Fibroblast of lung (primary cell): ENCODE measurements at regions not wholly inside any gene's neighbourhood (a gene's known extent, or its start where the extent isn't known, plus 50 kb on each side); places are given as distances from the start of the nearest gene placed in this dataset.

ENCODE experiments used
- DNase-seq, 2 donors: peaks; one replicate each; pipeline versions ENCODE4 v3.0.0 to v3.0.0-alpha.2; 2010; ENCODE audit warnings: low read depth in 2 of 2
- H2AFZ ChIP-seq: 2 replicates; pipeline ENCODE4 v1.5.1; 2012; ENCODE audit warnings: low read length, control low read depth, inconsistent platforms
- H3K27ac ChIP-seq: 2 replicates; pipeline ENCODE4 v1.5.1; 2011; ENCODE audit warnings: low read length, control low read depth; ENCODE audit not compliant: insufficient read depth
- H3K27me3 ChIP-seq: 2 replicates; pipeline ENCODE4 v1.5.1; 2011; ENCODE audit warnings: mild to moderate bottlenecking, low read length; ENCODE audit not compliant: control insufficient read depth, insufficient read depth
- H3K36me3 ChIP-seq: 2 replicates; pipeline ENCODE4 v1.5.1; 2011; ENCODE audit warnings: low read length; ENCODE audit not compliant: control insufficient read depth, insufficient read depth
- H3K4me1 ChIP-seq: 2 replicates; pipeline ENCODE4 v1.5.1; 2011; ENCODE audit warnings: low read length; ENCODE audit not compliant: control insufficient read depth, insufficient read depth; ENCODE audit errors: extremely low read depth
- H3K4me2 ChIP-seq: 2 replicates; pipeline ENCODE4 v1.5.1; 2011; ENCODE audit warnings: low read length, control low read depth; ENCODE audit not compliant: insufficient read depth; ENCODE audit errors: extremely low read depth
- H3K4me3 ChIP-seq, 4 experiments: fragments of 200-600 bp in 1 of 4; sonication (generic) in 1 of 4; replicated peaks in 1 of 4; 2 replicates each; pipeline ENCODE4 v1.5.1; 2011 to 2016; ENCODE audit warnings: low read length in 4 of 4, low read depth in 3 of 4, mild to moderate bottlenecking in 3 of 4, control low read depth in 2 of 4, inconsistent platforms in 1 of 4, mixed read lengths in 1 of 4; ENCODE audit not compliant: insufficient read depth in 1 of 4; ENCODE audit errors: control extremely low read depth in 1 of 4
- H3K79me2 ChIP-seq: 2 replicates; pipeline ENCODE4 v1.5.1; 2012; ENCODE audit warnings: mild to moderate bottlenecking, low read length, inconsistent platforms; ENCODE audit not compliant: control insufficient read depth, insufficient read depth
- H3K9ac ChIP-seq: 2 replicates; pipeline ENCODE4 v1.5.1; 2011; ENCODE audit warnings: mild to moderate bottlenecking, low read length, control low read depth; ENCODE audit not compliant: insufficient read depth
- H3K9me3 ChIP-seq: 2 replicates; pipeline ENCODE4 v1.5.1; 2012; ENCODE audit warnings: low read depth, low read length; ENCODE audit not compliant: control insufficient read depth, insufficient read depth
- H4K20me1 ChIP-seq: 2 replicates; pipeline ENCODE4 v1.5.1; 2011; ENCODE audit warnings: low read length; ENCODE audit not compliant: control insufficient read depth, insufficient read depth; ENCODE audit errors: extremely low read depth
- EZH2 ChIP-seq: IDR thresholded peaks from 2 replicates; pipeline ENCODE4 v1.5.1; 2012; ENCODE audit warnings: low read length, control low read depth, mild to moderate bottlenecking; ENCODE audit errors: missing control alignments
- TF ChIP-seq, protein P1 (sequence below), 2 donors: IDR thresholded peaks in 1 of 2; conservative IDR thresholded peaks in 1 of 2; 1 replicate in 1 of 2; 2 replicates in 1 of 2; pipeline ENCODE4 v1.5.1; 2011 to 2012; ENCODE audit warnings: low read length in 2 of 2, control low read depth in 1 of 2, inconsistent platforms in 1 of 2, low read depth in 1 of 2, mild to moderate bottlenecking in 1 of 2

- H3K4me3 ChIP-seq = no peak overlapping the region
- H3K79me2 ChIP-seq = no peaks in the 10 kb centered on the region
- no peak overlapping the region for H3K27ac ChIP-seq
- H3K27me3 ChIP-seq = no peaks in the 10 kb centered on the region
- H2AFZ ChIP-seq = no peak overlapping the region
- TF ChIP-seq, protein P1, sequence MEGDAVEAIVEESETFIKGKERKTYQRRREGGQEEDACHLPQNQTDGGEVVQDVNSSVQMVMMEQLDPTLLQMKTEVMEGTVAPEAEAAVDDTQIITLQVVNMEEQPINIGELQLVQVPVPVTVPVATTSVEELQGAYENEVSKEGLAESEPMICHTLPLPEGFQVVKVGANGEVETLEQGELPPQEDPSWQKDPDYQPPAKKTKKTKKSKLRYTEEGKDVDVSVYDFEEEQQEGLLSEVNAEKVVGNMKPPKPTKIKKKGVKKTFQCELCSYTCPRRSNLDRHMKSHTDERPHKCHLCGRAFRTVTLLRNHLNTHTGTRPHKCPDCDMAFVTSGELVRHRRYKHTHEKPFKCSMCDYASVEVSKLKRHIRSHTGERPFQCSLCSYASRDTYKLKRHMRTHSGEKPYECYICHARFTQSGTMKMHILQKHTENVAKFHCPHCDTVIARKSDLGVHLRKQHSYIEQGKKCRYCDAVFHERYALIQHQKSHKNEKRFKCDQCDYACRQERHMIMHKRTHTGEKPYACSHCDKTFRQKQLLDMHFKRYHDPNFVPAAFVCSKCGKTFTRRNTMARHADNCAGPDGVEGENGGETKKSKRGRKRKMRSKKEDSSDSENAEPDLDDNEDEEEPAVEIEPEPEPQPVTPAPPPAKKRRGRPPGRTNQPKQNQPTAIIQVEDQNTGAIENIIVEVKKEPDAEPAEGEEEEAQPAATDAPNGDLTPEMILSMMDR (conservative IDR thresholded peaks at IDR 0.05 in 1 of 2, IDR thresholded peaks at IDR 0.05 in 1 of 2; ENCODE audit: low read depth in 1 of 2, low read length in 2 of 2) = peak in 1 of 2 donors; percentile 17
- TF ChIP-seq EZH2 = no peak
- H3K4me1 ChIP-seq = no peaks in the 10 kb centered on the region
- DNase-seq = peak in 1 of 2 donors; percentile 30
- no peaks in the 10 kb centered on the region for H3K9me3 ChIP-seq
- no peaks in the 10 kb centered on the region for H4K20me1 ChIP-seq
- H3K4me2 ChIP-seq = no peak overlapping the region
- H3K9ac ChIP-seq = no peak overlapping the region
- H3K36me3 ChIP-seq = no peaks in the 10 kb centered on the region
Observed at GRCh38 chr4:103478734-103479133, 241.1 kb downstream of the TACR3 start.

- Histone ChIP-seq H3K27me3 (no peaks in the 10 kb centered on the region), H3K4me3 (no peak overlapping the region), H3K9ac (no peak overlapping the region), H3K4me1 (no peaks in the 10 kb centered on the region), H3K27ac (no peak overlapping the region), H3K9me3 (no peaks in the 10 kb centered on the region), H3K4me2 (no peak overlapping the region), H2AFZ (no peak overlapping the region), H3K36me3 (no peaks in the 10 kb centered on the region), H3K79me2 (no peaks in the 10 kb centered on the region), H4K20me1 (no peaks in the 10 kb centered on the region)
- DNase-seq = no peak
- no peak for TF ChIP-seq EZH2
- TF ChIP-seq, protein P1 (conservative IDR thresholded peaks at IDR 0.05 in 1 of 2, IDR thresholded peaks at IDR 0.05 in 1 of 2; ENCODE audit: low read depth in 1 of 2, low read length in 2 of 2) = no peak
Observed at GRCh38 chr4:103478210-103478609, 241.6 kb downstream of the TACR3 start.

GRCh38 chr4:103457566-103457965 is 259.4 kb upstream of the CENPE start:
- no peak overlapping the region for H3K9ac ChIP-seq
- H3K9me3 ChIP-seq = no peaks in the 10 kb centered on the region
- H3K4me2 ChIP-seq = no peak overlapping the region
- H3K79me2 ChIP-seq = no peaks in the 10 kb centered on the region
- H4K20me1 ChIP-seq = no peaks in the 10 kb centered on the region
- no peaks in the 10 kb centered on the region for H3K4me1 ChIP-seq
- no peaks in the 10 kb centered on the region for H3K27me3 ChIP-seq
- no peak for DNase-seq
- H3K27ac ChIP-seq = no peak overlapping the region
- H3K36me3 ChIP-seq = no peaks in the 10 kb centered on the region
- H3K4me3 ChIP-seq = no peak overlapping the region
- TF ChIP-seq EZH2 = no peak
- TF ChIP-seq, protein P1 (conservative IDR thresholded peaks at IDR 0.05 in 1 of 2, IDR thresholded peaks at IDR 0.05 in 1 of 2; ENCODE audit: low read depth in 1 of 2, low read length in 2 of 2) = no peak
- H2AFZ ChIP-seq = no peak overlapping the region
